ENCODE measurements at regions not wholly inside any gene's neighbourhood (a gene's known extent, or its start where the extent isn't known, plus 50 kb on each side); places are given as distances from the start of the nearest gene placed in this dataset.

DNA sequence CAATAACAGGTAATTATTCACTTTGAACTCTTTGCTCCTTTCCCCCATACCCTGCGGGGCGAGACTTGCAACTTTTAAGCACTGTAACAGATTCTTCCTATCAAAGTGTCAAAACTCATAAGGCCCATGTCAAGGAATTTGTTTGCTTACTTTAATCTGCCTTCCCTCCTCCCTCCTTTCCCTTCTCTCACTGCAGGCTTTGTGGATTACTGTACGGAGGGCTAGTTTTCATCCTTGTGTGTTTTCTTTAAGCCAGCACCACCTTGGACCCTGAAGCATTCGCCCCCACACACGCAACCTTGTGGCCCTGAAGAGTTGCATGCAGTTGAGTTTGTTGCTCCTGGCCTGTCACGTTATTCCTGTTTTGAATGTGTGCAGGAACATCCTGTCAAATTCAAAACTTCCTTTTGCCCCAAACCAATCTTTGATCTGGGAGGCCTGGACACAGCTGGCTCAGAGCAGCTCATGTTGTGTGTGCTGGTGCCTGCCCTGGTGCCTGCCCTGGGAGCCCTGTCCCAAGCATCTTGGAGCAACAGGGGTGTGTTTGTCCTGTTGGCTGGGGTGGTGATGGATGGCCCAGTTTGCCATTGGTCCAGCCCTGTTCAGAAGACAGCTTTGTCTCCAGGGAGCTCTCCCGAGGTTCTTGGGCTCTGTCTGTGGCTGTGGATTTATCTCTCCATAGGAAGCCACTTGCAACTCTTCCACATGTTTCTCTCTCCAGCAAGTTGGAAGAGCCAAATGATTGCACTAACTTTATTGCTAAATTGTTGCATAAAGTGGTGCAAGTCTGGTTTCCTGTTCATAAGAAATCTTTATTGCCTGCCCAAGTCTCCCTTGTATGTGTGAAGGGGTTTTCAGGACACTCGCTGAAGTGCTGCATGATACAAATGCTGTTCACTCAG, 199.6 kb downstream of the VAPA start:
- TF ChIP-seq CTCF (IDR thresholded peaks at IDR 0.05; ENCODE audit: poor library complexity) (no peak), EZH2phosphoT487 (IDR thresholded peaks at IDR 0.05; ENCODE audit: low read depth, severe bottlenecking, unreplicated experiment) (no peak), EZH2 (IDR thresholded peaks at IDR 0.05; ENCODE audit: borderline replicate concordance) (no peak)

Measured in hepatocyte (in vitro differentiated cells).